T-cell (primary cell): ENCODE measurements at regions not wholly inside any gene's neighbourhood (a gene's known extent, or its start where the extent isn't known, plus 50 kb on each side); places are given as distances from the start of the nearest gene placed in this dataset.

Source experiments
- ATAC-seq, 4 experiments: fragments of 200-7000 bp in 3 of 4; fragments of 150-1000 bp in 1 of 4; cut with Tn5 transposase; replicated peaks in 1 of 4; 1 replicate in 3 of 4; 2 replicates in 1 of 4; pipeline ENCODE4 v1.10.0; 2021; ENCODE audit warnings: moderate library complexity in 3 of 4, mild to moderate bottlenecking in 2 of 4, moderate number of reproducible peaks in 1 of 4
- CTCF ChIA-PET, 2 donors: fragments of 300-600 bp; sonication (Branson Sonifier 250); formaldehyde crosslinking; loops; one replicate each; lab custom pipeline; 2022; ENCODE audit warnings: antibody characterized with exemption in 2 of 2; lab: Charles Lee
- POLR2A ChIA-PET, 2 donors: fragments of 300-600 bp; sonication (Branson Sonifier 250); formaldehyde crosslinking; loops; one replicate each; lab custom pipeline; 2022; ENCODE audit warnings: antibody characterized with exemption in 2 of 2; lab: Charles Lee
- DNase-seq, 35 experiments: peaks; one replicate each; pipeline versions ENCODE4 v3.0.0 to v3.0.0-alpha.2; 2013 to 2023
- H3K27ac ChIP-seq: one replicate; pipeline ENCODE4 v1.5.1; 2013; ENCODE audit warnings: low read length
- H3K27me3 ChIP-seq, 2 experiments: replicated peaks in 1 of 2; 1 replicate in 1 of 2; 2 replicates in 1 of 2; pipeline versions ENCODE4 v1.6.1 to v1.7.0; 2013; ENCODE audit warnings: low read length in 1 of 2, mixed read lengths in 1 of 2; ENCODE audit not compliant: control insufficient read depth in 2 of 2, insufficient read depth in 2 of 2; ENCODE audit errors: extremely low read depth in 1 of 2
- H3K36me3 ChIP-seq, 2 donors: 1 replicate in 1 of 2; 2 replicates in 1 of 2; pipeline versions ENCODE4 v1.6.1 to v1.7.0; 2013; ENCODE audit warnings: low read length in 1 of 2; ENCODE audit not compliant: control insufficient read depth in 2 of 2, insufficient read depth in 1 of 2; ENCODE audit errors: extremely low read depth in 1 of 2
- H3K4me1 ChIP-seq, 2 experiments: 1 replicate in 1 of 2; 2 replicates in 1 of 2; pipeline versions ENCODE4 v1.6.1 to v1.7.0; 2013; ENCODE audit warnings: low read length in 2 of 2, mixed read lengths in 1 of 2; ENCODE audit not compliant: insufficient read depth in 2 of 2, control insufficient read depth in 1 of 2; ENCODE audit errors: extremely low read depth in 1 of 2
- H3K4me3 ChIP-seq, 2 donors: 1 replicate in 1 of 2; 2 replicates in 1 of 2; pipeline versions ENCODE4 v1.5.1 to v1.7.0; 2013; ENCODE audit warnings: mild to moderate bottlenecking in 2 of 2, low read length in 1 of 2, moderate library complexity in 1 of 2; ENCODE audit not compliant: control insufficient read depth in 1 of 2; ENCODE audit errors: extremely low read depth in 1 of 2
- H3K9me3 ChIP-seq: 2 replicates; pipeline ENCODE4 v1.7.0; 2013
- H3K27ac Mint-ChIP-seq, 2 donors: one replicate each; pipeline ENCODE4 v1.8.0; 2020 to 2021; ENCODE audit warnings: mild to moderate bottlenecking in 2 of 2, mixed read lengths in 2 of 2
- H3K27me3 Mint-ChIP-seq, 2 donors: one replicate each; pipeline ENCODE4 v1.8.0; 2021 to 2022; ENCODE audit warnings: mixed read lengths in 2 of 2
- H3K36me3 Mint-ChIP-seq: one replicate; pipeline ENCODE4 v1.8.0; 2021; ENCODE audit warnings: mixed read lengths
- H3K4me1 Mint-ChIP-seq, 3 donors: one replicate each; pipeline ENCODE4 v1.8.0; 2020 to 2022; ENCODE audit warnings: mixed read lengths in 3 of 3, mild to moderate bottlenecking in 1 of 3
- H3K4me3 Mint-ChIP-seq, 3 donors: one replicate each; pipeline ENCODE4 v1.8.0; 2020 to 2022; ENCODE audit warnings: mild to moderate bottlenecking in 3 of 3, mixed read lengths in 3 of 3, moderate library complexity in 3 of 3
- H3K9me3 Mint-ChIP-seq, 3 donors: one replicate each; pipeline ENCODE4 v1.8.0; 2020 to 2022; ENCODE audit warnings: mixed read lengths in 3 of 3
- WGBS: methylation state at CpG from one replicate; pipeline ENCODE4 v1.1.5; 2013; ENCODE audit warnings: missing lambda C conversion rate; ENCODE audit not compliant: insufficient coverage; 5-methylcytosine and 5-hydroxymethylcytosine counted together

DNA sequence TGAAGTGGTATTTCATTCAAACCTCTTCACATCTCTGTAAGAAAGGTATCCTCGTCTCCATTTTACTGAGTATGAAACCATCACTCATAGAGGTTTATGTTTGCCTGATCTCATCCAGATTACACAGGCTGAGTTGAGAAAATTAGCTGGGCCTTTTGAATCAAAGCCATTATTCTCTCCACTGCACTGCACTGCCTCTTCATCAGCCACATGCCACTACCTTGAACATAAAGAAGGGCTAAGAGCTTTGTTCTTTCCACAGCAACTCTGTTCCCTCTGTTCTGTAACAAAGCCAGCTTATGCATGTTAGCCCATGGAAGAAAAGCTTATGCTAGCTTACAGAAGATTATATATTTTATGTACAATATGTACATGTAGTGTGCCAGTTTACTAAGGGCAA is 362.6 kb upstream of the DLGAP1 start:
- Mint-ChIP-seq H3K27me3 (no peaks in the 10 kb centered on the region), H3K36me3 (no peaks in the 10 kb centered on the region)

DNA sequence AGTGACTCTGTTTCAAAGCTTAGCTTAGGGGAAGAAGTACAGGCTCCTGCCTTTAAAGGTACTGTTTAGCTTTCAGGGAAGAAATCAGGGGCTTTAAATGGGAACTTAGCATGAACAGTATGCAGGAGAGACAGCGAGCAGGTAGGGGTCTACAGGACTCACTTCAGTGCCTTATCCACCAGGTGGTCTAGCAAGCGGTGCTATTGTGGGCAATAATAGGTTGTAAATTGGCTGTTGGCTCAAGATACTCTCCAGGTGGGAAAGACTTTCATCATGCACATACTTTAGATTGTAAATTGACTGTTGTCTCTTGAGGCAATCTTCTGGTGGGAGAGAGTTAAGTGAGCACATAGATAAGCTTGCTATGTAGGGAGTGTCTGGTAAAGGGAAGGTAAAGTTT is 358.6 kb upstream of the DLGAP1 start:
- no peak overlapping the region for H3K27ac ChIP-seq
- WGBS: 100% methylated on average over 1 of the region's 2 CpGs
- ATAC-seq: no peak

More for the DNA sequence above, 362.6 kb upstream of the DLGAP1 start:
- ChIA-PET CTCF (interaction anchor here in 1 of 2 donors (0.8 kb wide), 1 partner anchor 12 kb away, joined by 4 read pairs; no protein-coding TSS in a partner anchor), POLR2A (no interaction called here)
- no peak for ATAC-seq
- no peaks in the 10 kb centered on the region for H3K4me1 Mint-ChIP-seq
- no peak for DNase-seq
- no peak overlapping the region for H3K27ac Mint-ChIP-seq
- Histone ChIP-seq H3K36me3 (no peaks in the 10 kb centered on the region), H3K27me3 (no peaks in the 10 kb centered on the region), H3K4me3 (no peak overlapping the region), H3K4me1 (no peaks in the 10 kb centered on the region), H3K9me3 (no peaks in the 10 kb centered on the region), H3K27ac (no peak overlapping the region)
- no CpG with 5 or more reads among the region's 1 CpG for whole genome bisulfite sequencing
- H3K4me3 Mint-ChIP-seq: no peak overlapping the region
- H3K9me3 Mint-ChIP-seq: peaks cover 7 to 21% (median 19%) of the 10 kb centered on the region in 3 donors

DNA sequence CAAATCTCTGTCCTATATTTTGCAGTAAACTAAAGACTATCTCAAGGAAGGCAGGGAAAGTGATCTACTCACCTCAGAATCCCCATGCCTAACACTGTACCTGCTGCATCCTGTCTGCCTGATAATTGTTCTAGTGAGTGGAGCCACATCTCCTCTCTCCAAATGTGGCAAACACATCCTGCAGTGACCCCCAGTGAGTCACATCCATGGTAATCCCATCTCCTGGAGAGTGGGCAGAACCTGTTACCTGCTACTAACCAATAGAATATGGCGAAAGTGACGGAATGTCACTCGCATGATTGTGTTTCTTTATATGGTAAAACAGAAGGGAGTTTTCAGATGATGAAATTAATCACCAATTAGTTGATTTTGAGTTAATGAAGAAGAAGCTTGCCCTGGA is 353.8 kb upstream of the DLGAP1 start:
- no peak for ATAC-seq
- H3K27me3 ChIP-seq: no peaks in the 10 kb centered on the region
- H3K4me3 Mint-ChIP-seq: no peak overlapping the region
- peaks cover 3 to 13% (median 7%) of the 10 kb centered on the region in 3 donors for H3K9me3 Mint-ChIP-seq
- ChIA-PET POLR2A (no interaction called here), CTCF (no interaction called here)
- no peak overlapping the region for H3K4me3 ChIP-seq
- H3K27ac ChIP-seq: no peak overlapping the region
- H3K27me3 Mint-ChIP-seq: no peaks in the 10 kb centered on the region
- no peak overlapping the region for H3K27ac Mint-ChIP-seq
- no peaks in the 10 kb centered on the region for H3K4me1 ChIP-seq
- no CpG with 5 or more reads among the region's 3 CpGs for WGBS
- no peaks in the 10 kb centered on the region for H3K4me1 Mint-ChIP-seq
- no peaks in the 10 kb centered on the region for H3K9me3 ChIP-seq
- H3K36me3 ChIP-seq: no peaks in the 10 kb centered on the region
- DNase-seq: no peak
- no peaks in the 10 kb centered on the region for H3K36me3 Mint-ChIP-seq

More for the DNA sequence above, 358.6 kb upstream of the DLGAP1 start:
- Mint-ChIP-seq H3K4me1 (no peaks in the 10 kb centered on the region), H3K27ac (no peak overlapping the region), H3K4me3 (no peak overlapping the region), H3K27me3 (no peaks in the 10 kb centered on the region), H3K36me3 (no peaks in the 10 kb centered on the region), H3K9me3 (peaks cover 7 to 17% (median 7%) of the 10 kb centered on the region in 3 donors)
- Histone ChIP-seq H3K4me1 (no peaks in the 10 kb centered on the region), H3K27me3 (no peaks in the 10 kb centered on the region), H3K4me3 (no peak overlapping the region), H3K9me3 (no peaks in the 10 kb centered on the region), H3K36me3 (no peaks in the 10 kb centered on the region)
- POLR2A ChIA-PET: no interaction called here
- CTCF ChIA-PET: no interaction called here
- no peak for DNase-seq

DNA sequence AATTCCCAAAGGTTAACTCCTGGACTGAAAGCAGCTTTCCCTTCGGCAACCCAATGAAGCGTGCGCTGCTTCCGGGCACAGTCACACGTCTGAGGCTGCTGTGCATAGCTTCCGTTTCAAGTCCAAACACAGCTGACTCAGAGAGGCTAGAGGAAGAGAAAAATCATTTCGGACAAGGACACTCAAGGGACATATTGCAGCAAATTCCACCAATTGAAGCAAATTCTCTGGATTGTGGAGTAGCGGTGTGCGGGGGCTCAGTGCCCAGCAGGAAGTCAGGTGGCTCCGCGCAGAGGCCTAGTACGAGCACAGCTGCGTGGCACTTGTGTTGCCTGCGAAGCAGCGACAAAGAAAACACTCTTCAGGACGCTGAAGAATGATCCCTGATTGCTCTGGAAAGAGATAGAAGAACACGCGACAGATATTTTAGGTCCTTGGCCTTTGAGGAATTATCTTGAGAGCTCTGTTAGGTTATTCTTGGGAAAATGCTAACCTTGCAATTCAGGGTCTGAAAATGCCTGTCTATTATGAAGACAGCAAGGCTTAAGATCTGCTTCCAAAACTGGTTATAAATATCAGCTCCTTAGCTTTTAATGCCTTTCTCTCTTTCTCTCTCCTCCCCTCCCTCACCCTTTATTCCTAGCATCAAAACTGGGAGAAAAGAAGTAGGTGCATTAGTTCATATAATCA is 352.6 kb upstream of the DLGAP1 start:
- ATAC-seq (no peak), DNase-seq (no peak)
- no peaks in the 10 kb centered on the region for H3K27me3 Mint-ChIP-seq
- Histone ChIP-seq H3K4me3 (no peak overlapping the region), H3K27ac (no peak overlapping the region), H3K4me1 (no peaks in the 10 kb centered on the region), H3K36me3 (no peaks in the 10 kb centered on the region), H3K27me3 (no peaks in the 10 kb centered on the region), H3K9me3 (no peaks in the 10 kb centered on the region)
- H3K9me3 Mint-ChIP-seq: peaks cover 3 to 15% (median 7%) of the 10 kb centered on the region in 3 donors
- no peak overlapping the region for H3K27ac Mint-ChIP-seq
- 91% methylated on average over 15 of the region's 18 CpGs for WGBS
- CTCF ChIA-PET: no interaction called here
- no peaks in the 10 kb centered on the region for H3K36me3 Mint-ChIP-seq
- no peak overlapping the region for H3K4me3 Mint-ChIP-seq
- H3K4me1 Mint-ChIP-seq: no peaks in the 10 kb centered on the region
- POLR2A ChIA-PET: no interaction called here

DNA sequence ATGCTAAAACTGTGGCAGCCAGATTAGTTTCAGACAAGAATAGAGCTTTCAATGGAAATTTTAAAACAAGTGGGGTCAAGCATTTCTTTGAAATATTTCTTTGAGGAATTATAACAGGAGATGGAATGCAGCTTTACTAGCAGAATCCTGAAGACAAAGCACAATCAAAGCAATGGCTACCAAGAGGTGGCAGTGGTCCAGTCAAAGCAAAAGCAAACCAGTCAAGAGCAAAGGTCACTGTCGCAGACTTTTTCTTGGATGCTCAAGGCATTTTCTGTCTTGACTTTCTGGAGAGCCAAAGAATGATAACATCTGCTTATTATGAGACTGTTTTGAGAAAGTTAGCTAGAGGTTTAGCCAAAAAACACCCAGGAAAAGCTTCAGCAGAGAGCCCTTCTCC is 351.2 kb upstream of the DLGAP1 start:
- no peaks in the 10 kb centered on the region for H3K27me3 ChIP-seq
- H3K4me3 ChIP-seq: no peak overlapping the region
- Mint-ChIP-seq H3K4me1 (no peaks in the 10 kb centered on the region), H3K9me3 (peaks cover 0 to 18% (median 3%) of the 10 kb centered on the region in 3 donors), H3K4me3 (no peak overlapping the region), H3K27ac (no peak overlapping the region), H3K36me3 (no peaks in the 10 kb centered on the region), H3K27me3 (no peaks in the 10 kb centered on the region)
- H3K4me1 ChIP-seq: no peaks in the 10 kb centered on the region
- H3K27ac ChIP-seq: no peak overlapping the region
- H3K36me3 ChIP-seq: no peaks in the 10 kb centered on the region
- ATAC-seq (no peak), DNase-seq (no peak)
- no CpG with 5 or more reads among the region's 1 CpG for whole genome bisulfite sequencing
- ChIA-PET CTCF (no interaction called here), POLR2A (no interaction called here)
- no peaks in the 10 kb centered on the region for H3K9me3 ChIP-seq

DNA sequence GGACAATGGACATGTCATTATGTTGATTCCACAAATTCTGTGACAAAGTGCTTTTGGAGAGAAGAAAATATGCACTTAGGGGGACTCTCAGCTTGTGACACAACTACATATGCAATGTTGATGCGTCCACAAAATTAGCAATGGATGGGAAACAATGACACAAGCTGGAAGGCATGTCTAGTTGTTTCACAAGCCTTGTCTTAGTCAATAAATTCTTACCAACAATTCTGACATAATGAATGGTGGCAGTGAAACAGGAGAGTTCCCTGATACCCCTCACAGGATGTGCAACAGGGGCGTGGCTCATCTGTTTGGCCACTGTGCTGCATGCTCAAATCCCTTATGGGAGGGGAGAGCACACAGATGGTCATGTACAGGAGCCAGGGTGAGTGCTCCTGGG is 347.2 kb upstream of the DLGAP1 start:
- CTCF ChIA-PET: no interaction called here

More for the DNA sequence above, 347.2 kb upstream of the DLGAP1 start:
- H3K27me3 Mint-ChIP-seq: no peaks in the 10 kb centered on the region
- H3K36me3 Mint-ChIP-seq: no peaks in the 10 kb centered on the region
- no peak overlapping the region for H3K4me3 Mint-ChIP-seq
- no peak overlapping the region for H3K27ac Mint-ChIP-seq
- no peaks in the 10 kb centered on the region for H3K4me1 Mint-ChIP-seq
- Histone ChIP-seq H3K36me3 (no peaks in the 10 kb centered on the region), H3K4me3 (no peak overlapping the region), H3K4me1 (no peaks in the 10 kb centered on the region), H3K9me3 (no peaks in the 10 kb centered on the region), H3K27ac (no peak overlapping the region), H3K27me3 (no peaks in the 10 kb centered on the region)
- ATAC-seq: no peak
- H3K9me3 Mint-ChIP-seq: peaks cover 3 to 21% (median 16%) of the 10 kb centered on the region in 3 donors
- WGBS: 47% methylated on average over 2 of the region's 2 CpGs
- POLR2A ChIA-PET: no interaction called here
- no peak for DNase-seq
